ENCODE measurements at regions not wholly inside any gene's neighbourhood (a gene's known extent, or its start where the extent isn't known, plus 50 kb on each side); places are given as distances from the start of the nearest gene placed in this dataset.

- TF ChIP-seq EGR1 (IDR thresholded peaks at IDR 0.05; ENCODE audit: low read depth in 2 of 2) (no peak), REST (IDR thresholded peaks at IDR 0.05) (no peak)
Observed at GRCh38 chr18:46398625-46399024, 258.4 kb downstream of the LOXHD1 start.

Data from liver (tissue), 2 donors.